Activated B cell treated with CpG ODN at 0.5 μM for 24 hours (primary cell): ENCODE measurements at regions not wholly inside any gene's neighbourhood (a gene's known extent, or its start where the extent isn't known, plus 50 kb on each side); places are given as distances from the start of the nearest gene placed in this dataset.

ENCODE experiments used
- ATAC-seq: fragments of 200-7000 bp; cut with Tn5 transposase; one replicate; pipeline ENCODE4 v1.10.0; 2021; ENCODE audit warnings: low read depth, mild to moderate bottlenecking, moderate library complexity
- CTCF ChIA-PET: fragments of 350-600 bp; sonication (Branson Sonifier 250); formaldehyde crosslinking; loops from one replicate; lab custom pipeline; 2021; ENCODE audit warnings: antibody characterized with exemption; lab: Charles Lee
- POLR2A ChIA-PET: fragments of 350-600 bp; sonication (Branson Sonifier 250); formaldehyde crosslinking; loops from one replicate; lab custom pipeline; 2021; ENCODE audit warnings: antibody characterized with exemption; lab: Charles Lee
- DNase-seq: peaks from one replicate; pipeline ENCODE4 v3.0.0; 2022
- H3K27ac Mint-ChIP-seq: one replicate; pipeline ENCODE4 v1.8.0; 2020; ENCODE audit warnings: mixed read lengths
- H3K27me3 Mint-ChIP-seq: one replicate; pipeline ENCODE4 v1.8.0; 2021; ENCODE audit warnings: mixed read lengths
- H3K36me3 Mint-ChIP-seq: one replicate; pipeline ENCODE4 v1.8.0; 2021; ENCODE audit warnings: low read depth, mixed read lengths
- H3K4me1 Mint-ChIP-seq: one replicate; pipeline ENCODE4 v1.8.0; 2021; ENCODE audit warnings: mixed read lengths
- H3K4me3 Mint-ChIP-seq: one replicate; pipeline ENCODE4 v1.8.0; 2020; ENCODE audit warnings: mild to moderate bottlenecking, mixed read lengths
- H3K9me3 Mint-ChIP-seq: one replicate; pipeline ENCODE4 v1.8.0; 2020; ENCODE audit warnings: mixed read lengths
- CTCF ChIP-seq: fragments of 200-600 bp; IDR thresholded peaks from one replicate; pipeline ENCODE4 v1.8.0; 2022; ENCODE audit warnings: antibody characterized with exemption, mild to moderate bottlenecking
- intact Hi-C: fragments of 100-400 bp; cut with micrococcal nuclease; formaldehyde crosslinking; loops from one replicate; pipeline ENCODE4 v1.15.1; 2024

GRCh38 chr5:102690910-102691309 lies 64.2 kb upstream of the PAM start:
- CTCF ChIA-PET = no interaction called here
- no peaks in the 10 kb centered on the region for H3K4me1 Mint-ChIP-seq
- intact Hi-C loops = no loop called here
- DNase-seq = no peak
- H3K9me3 Mint-ChIP-seq = no peaks in the 10 kb centered on the region
- H3K27ac Mint-ChIP-seq = no peak overlapping the region
- ATAC-seq = no peak
- POLR2A ChIA-PET = no interaction called here
- H3K36me3 Mint-ChIP-seq = no peaks in the 10 kb centered on the region
- H3K27me3 Mint-ChIP-seq = no peaks in the 10 kb centered on the region
- H3K4me3 Mint-ChIP-seq = no peak overlapping the region
- no peak for TF ChIP-seq CTCF

- TF ChIP-seq CTCF = no peak
- Mint-ChIP-seq H3K27ac (no peak overlapping the region), H3K27me3 (peaks cover 3% of the 10 kb centered on the region), H3K36me3 (no peaks in the 10 kb centered on the region), H3K9me3 (no peaks in the 10 kb centered on the region), H3K4me1 (no peaks in the 10 kb centered on the region), H3K4me3 (no peak overlapping the region)
- DNase-seq (no peak), ATAC-seq (no peak)
- ChIA-PET POLR2A (no interaction called here), CTCF (no interaction called here)
- intact Hi-C loops = no loop called here
These were observed 63.7 kb upstream of the PAM start for GRCh38 chr5:102691434-102691833.

- ChIA-PET POLR2A (no interaction called here), CTCF (no interaction called here)
These were observed 54.8 kb upstream of the PAM start for GRCh38 chr5:102700120-102700831.

GRCh38 chr5:102700916-102701315 lies 54.2 kb upstream of the PAM start:
- CTCF ChIA-PET = no interaction called here
- peaks cover 10% of the 10 kb centered on the region for H3K27me3 Mint-ChIP-seq
- intact Hi-C loops = no loop called here
- no peak overlapping the region for H3K4me3 Mint-ChIP-seq
- POLR2A ChIA-PET = no interaction called here
- H3K4me1 Mint-ChIP-seq = no peaks in the 10 kb centered on the region
- no peaks in the 10 kb centered on the region for H3K9me3 Mint-ChIP-seq
- DNase-seq (no peak), ATAC-seq (no peak)
- no peak for TF ChIP-seq CTCF
- no peaks in the 10 kb centered on the region for H3K36me3 Mint-ChIP-seq
- no peak overlapping the region for H3K27ac Mint-ChIP-seq

More at GRCh38 chr5:102700120-102700831, 54.8 kb upstream of the PAM start:
- Mint-ChIP-seq H3K9me3 (no peaks in the 10 kb centered on the region), H3K4me1 (no peaks in the 10 kb centered on the region), H3K36me3 (no peaks in the 10 kb centered on the region), H3K27ac (no peak overlapping the region), H3K27me3 (peaks cover 10% of the 10 kb centered on the region), H3K4me3 (no peak overlapping the region)
- DNase-seq (no peak), ATAC-seq (no peak)
- intact Hi-C loops = no loop called here
- no peak for TF ChIP-seq CTCF

GRCh38 chr5:102701748-102702147 lies 53.4 kb upstream of the PAM start:
- ATAC-seq = no peak
- intact Hi-C loops = no loop called here
- H3K4me3 Mint-ChIP-seq = no peak overlapping the region
- ChIA-PET POLR2A (no interaction called here), CTCF (no interaction called here)
- DNase-seq = no peak
- no peaks in the 10 kb centered on the region for H3K36me3 Mint-ChIP-seq
- no peaks in the 10 kb centered on the region for H3K9me3 Mint-ChIP-seq
- peaks cover 5% of the 10 kb centered on the region for H3K27me3 Mint-ChIP-seq
- no peaks in the 10 kb centered on the region for H3K4me1 Mint-ChIP-seq
- no peak for TF ChIP-seq CTCF
- H3K27ac Mint-ChIP-seq = no peak overlapping the region
